D721Med (cell line): ENCODE measurements at regions not wholly inside any gene's neighbourhood (a gene's known extent, or its start where the extent isn't known, plus 50 kb on each side); places are given as distances from the start of the nearest gene placed in this dataset.

Experiments used
- DNase-seq: peaks from one replicate; pipeline ENCODE4 v3.0.0; 2011; ENCODE audit warnings: low spot score; ENCODE audit not compliant: insufficient read length
- FAIRE-seq: peaks from 2 replicates; lab custom pipeline; 2011; peaks lifted over from hg19 to GRCh38; lab: Jason Lieb, UNC
- TF ChIP-seq, protein P1 (sequence below): IDR thresholded peaks from 2 replicates; pipeline ENCODE4 v1.5.1; 2012; ENCODE audit warnings: mild to moderate bottlenecking, control low read depth; ENCODE audit not compliant: insufficient read depth; ENCODE audit errors: missing control alignments

GRCh38 chr10:60467202-60467546 is 77.5 kb upstream of the ANK3 start:
- no peak for FAIRE-seq
- DNase-seq = no peak
- TF ChIP-seq, protein P1, sequence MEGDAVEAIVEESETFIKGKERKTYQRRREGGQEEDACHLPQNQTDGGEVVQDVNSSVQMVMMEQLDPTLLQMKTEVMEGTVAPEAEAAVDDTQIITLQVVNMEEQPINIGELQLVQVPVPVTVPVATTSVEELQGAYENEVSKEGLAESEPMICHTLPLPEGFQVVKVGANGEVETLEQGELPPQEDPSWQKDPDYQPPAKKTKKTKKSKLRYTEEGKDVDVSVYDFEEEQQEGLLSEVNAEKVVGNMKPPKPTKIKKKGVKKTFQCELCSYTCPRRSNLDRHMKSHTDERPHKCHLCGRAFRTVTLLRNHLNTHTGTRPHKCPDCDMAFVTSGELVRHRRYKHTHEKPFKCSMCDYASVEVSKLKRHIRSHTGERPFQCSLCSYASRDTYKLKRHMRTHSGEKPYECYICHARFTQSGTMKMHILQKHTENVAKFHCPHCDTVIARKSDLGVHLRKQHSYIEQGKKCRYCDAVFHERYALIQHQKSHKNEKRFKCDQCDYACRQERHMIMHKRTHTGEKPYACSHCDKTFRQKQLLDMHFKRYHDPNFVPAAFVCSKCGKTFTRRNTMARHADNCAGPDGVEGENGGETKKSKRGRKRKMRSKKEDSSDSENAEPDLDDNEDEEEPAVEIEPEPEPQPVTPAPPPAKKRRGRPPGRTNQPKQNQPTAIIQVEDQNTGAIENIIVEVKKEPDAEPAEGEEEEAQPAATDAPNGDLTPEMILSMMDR = no peak

- DNase-seq (no peak), FAIRE-seq (no peak)
- TF ChIP-seq, protein P1 = no peak
Observed at GRCh38 chr10:60466267-60467201, 76.9 kb upstream of the ANK3 start.

GRCh38 chr10:60465801-60466200 is 76.1 kb upstream of the ANK3 start:
- no peak for FAIRE-seq
- DNase-seq = no peak
- TF ChIP-seq, protein P1 = no peak

GRCh38 chr10:60464659-60465058 is 75.0 kb upstream of the ANK3 start:
- FAIRE-seq (no peak), DNase-seq (no peak)
- TF ChIP-seq, protein P1 = no peak

- TF ChIP-seq, protein P1 = no peak
- FAIRE-seq (no peak), DNase-seq (no peak)
Observed at GRCh38 chr10:60463746-60464145, 74.1 kb upstream of the ANK3 start.

DNA sequence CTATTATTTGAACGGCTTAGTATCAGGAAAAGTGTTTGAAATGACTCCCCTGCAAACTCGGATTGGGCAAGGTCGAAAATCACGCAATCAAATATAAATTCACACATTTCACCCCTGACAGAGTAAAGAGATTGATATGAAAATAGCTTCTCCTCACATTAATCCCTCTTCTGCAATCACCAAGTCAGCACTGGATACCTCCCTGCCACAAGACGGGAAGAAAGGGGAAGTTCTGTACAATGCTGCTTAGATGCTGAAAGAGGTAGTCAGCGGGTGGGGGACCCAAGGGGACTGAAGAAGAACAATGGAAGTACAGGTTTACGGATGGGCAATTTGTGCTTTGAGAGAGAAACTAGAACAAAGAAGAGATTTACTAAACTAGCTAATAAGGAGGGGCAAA is 72.0 kb upstream of the ANK3 start:
- FAIRE-seq (no peak), DNase-seq (no peak)
- TF ChIP-seq, protein P1 = no peak

DNA sequence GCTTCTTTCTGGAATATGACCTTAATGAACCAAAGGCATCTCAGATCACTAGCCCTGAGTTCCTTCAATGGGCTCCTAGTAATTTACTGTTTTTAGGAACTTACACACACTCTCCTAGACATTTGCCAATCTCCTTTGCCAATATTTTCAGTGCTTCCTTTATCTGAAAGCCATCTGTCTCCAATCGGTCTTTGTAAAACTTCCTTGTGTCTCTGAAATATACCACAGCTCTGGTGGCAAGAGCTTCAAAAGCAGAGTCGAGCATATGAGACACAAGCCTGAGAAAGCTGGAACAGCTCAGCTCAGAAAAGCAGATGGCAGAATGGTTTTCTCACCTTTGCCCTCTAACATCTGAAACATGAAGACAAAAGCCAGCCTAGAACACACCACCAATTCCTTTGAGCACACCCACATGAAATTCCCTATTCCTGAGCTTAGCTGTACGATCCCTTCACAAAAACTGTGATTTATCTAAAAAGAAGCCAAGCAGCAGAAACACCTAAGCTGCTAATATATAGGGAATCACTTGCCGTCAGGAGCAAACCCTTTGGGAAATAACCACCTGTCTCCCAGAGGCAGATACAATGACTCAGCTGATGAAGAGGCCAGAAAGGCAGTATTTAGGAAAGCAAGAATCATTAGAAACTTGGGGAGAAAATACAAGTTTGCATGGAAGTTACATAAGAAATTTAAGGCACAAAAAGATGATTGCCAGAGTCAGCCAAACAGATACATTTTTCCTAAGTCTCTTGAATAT is 70.2 kb upstream of the ANK3 start:
- FAIRE-seq (no peak), DNase-seq (no peak)
- TF ChIP-seq, protein P1 = no peak
